DOHH2 (cell line): ENCODE measurements at regions not wholly inside any gene's neighbourhood (a gene's known extent, or its start where the extent isn't known, plus 50 kb on each side); places are given as distances from the start of the nearest gene placed in this dataset.

Experiments
- H3F3A ChIP-seq: fragments of 200-600 bp; sonication (generic), shearing (Covaris generic); 2 replicates; pipeline ENCODE4 v1.6.0; 2016; ENCODE audit warnings: antibody characterized with exemption, mild to moderate bottlenecking; ENCODE audit not compliant: control insufficient read depth, insufficient read depth
- H3K27ac ChIP-seq: fragments of 200-600 bp; sonication (generic); 2 replicates; pipeline ENCODE4 v1.5.1; 2014; ENCODE audit warnings: low read depth, mild to moderate bottlenecking, low read length, moderate library complexity
- H3K27me3 ChIP-seq: fragments of 200-600 bp; sonication (generic); 2 replicates; pipeline ENCODE4 v1.6.1; 2014; ENCODE audit warnings: mild to moderate bottlenecking, low read length, mixed read lengths; ENCODE audit not compliant: control insufficient read depth
- H3K36me3 ChIP-seq: fragments of 200-600 bp; sonication (generic); 2 replicates; pipeline ENCODE4 v1.6.1; 2014; ENCODE audit warnings: mild to moderate bottlenecking, low read length, moderate library complexity, mixed read lengths; ENCODE audit not compliant: control insufficient read depth
- H3K4me1 ChIP-seq: fragments of 200-600 bp; sonication (generic); 2 replicates; pipeline ENCODE4 v1.6.1; 2014; ENCODE audit warnings: mild to moderate bottlenecking, low read length, mixed read lengths; ENCODE audit not compliant: control insufficient read depth
- H3K4me2 ChIP-seq: fragments of 200-600 bp; sonication (generic); 2 replicates; pipeline ENCODE4 v1.6.0; 2014; ENCODE audit warnings: mild to moderate bottlenecking, low read length, moderate library complexity
- H3K4me3 ChIP-seq: fragments of 200-600 bp; sonication (generic); 2 replicates; pipeline ENCODE4 v1.5.1; 2014; ENCODE audit warnings: mild to moderate bottlenecking, low read length, mixed read lengths
- H3K79me2 ChIP-seq: fragments of 200-600 bp; sonication (generic); 2 replicates; pipeline ENCODE4 v1.6.1; 2014; ENCODE audit warnings: mild to moderate bottlenecking, low read length, mixed read lengths; ENCODE audit not compliant: control insufficient read depth
- H3K9me2 ChIP-seq: fragments of 200-600 bp; sonication (generic); replicated peaks from 2 replicates; pipeline ENCODE4 v1.6.1; 2014; ENCODE audit warnings: mild to moderate bottlenecking, low read length, mixed read lengths; ENCODE audit not compliant: control insufficient read depth
- H3K9me3 ChIP-seq: fragments of 200-600 bp; sonication (generic); 2 replicates; pipeline ENCODE4 v1.6.1; 2014; ENCODE audit warnings: antibody characterized with exemption, low read length, mixed read lengths; ENCODE audit not compliant: control insufficient read depth, insufficient read depth
- H4K20me1 ChIP-seq: fragments of 200-600 bp; sonication (generic); 2 replicates; pipeline ENCODE4 v1.6.0; 2014; ENCODE audit warnings: low read depth, mild to moderate bottlenecking, antibody characterized with exemption, low read length, moderate library complexity; ENCODE audit not compliant: control insufficient read depth, insufficient read depth
- CTCF ChIP-seq: fragments of 200-600 bp; sonication (generic); IDR thresholded peaks from one replicate; pipeline ENCODE4 v1.5.1; 2014; ENCODE audit warnings: antibody characterized with exemption, mild to moderate bottlenecking, low read depth, low read length; ENCODE audit not compliant: poor library complexity, severe bottlenecking
- EZH2phosphoT487 ChIP-seq: fragments of 200-600 bp; sonication (generic); IDR thresholded peaks from 2 replicates; pipeline ENCODE4 v1.6.1; 2017; ENCODE audit warnings: borderline replicate concordance, mild to moderate bottlenecking, antibody characterized with exemption, low read length, moderate library complexity, mixed read lengths

DNA sequence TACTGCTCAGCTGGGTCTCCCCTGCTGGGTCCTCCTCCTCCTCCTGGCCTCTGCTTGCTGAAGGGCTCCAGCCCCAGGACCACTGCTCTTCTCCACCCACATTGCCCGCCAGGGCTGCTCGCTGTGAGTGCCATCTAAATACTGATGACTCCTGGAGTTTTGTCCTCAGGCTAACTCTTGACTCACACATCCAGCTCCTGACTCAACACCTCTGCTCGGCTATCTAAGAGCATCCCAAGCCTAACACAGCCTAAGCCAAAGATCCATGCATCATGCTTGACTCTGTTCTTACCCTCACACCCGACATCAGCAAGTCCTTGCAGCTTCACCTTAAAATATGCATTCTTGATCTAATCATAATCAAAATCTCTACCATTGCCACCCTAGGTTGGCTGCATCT, 260.2 kb downstream of the KLF13 start:
- Histone ChIP-seq H3K36me3 (no peaks in the 10 kb centered on the region), H3F3A (no peaks in the 10 kb centered on the region), H3K9me2 (no peaks in the 10 kb centered on the region), H3K27me3 (0 out of 2 replicates have a peak, but pooled peaks cover 3% of the 10 kb centered on the region), H3K4me2 (no peak overlapping the region), H3K79me2 (no peaks in the 10 kb centered on the region), H3K4me3 (no peak overlapping the region), H3K27ac (no peak overlapping the region), H4K20me1 (no peaks in the 10 kb centered on the region), H3K9me3 (no peaks in the 10 kb centered on the region), H3K4me1 (no peaks in the 10 kb centered on the region)
- TF ChIP-seq EZH2phosphoT487 (no peak), CTCF (no peak)

- no peak overlapping the region for H3K4me3 ChIP-seq
- 0 out of 2 replicates have a peak, but pooled peaks cover 3% of the 10 kb centered on the region for H3K27me3 ChIP-seq
- no peaks in the 10 kb centered on the region for H3K9me2 ChIP-seq
Measured at GRCh38 chr15:31587583-31587982, 260.9 kb downstream of the KLF13 start.

DNA sequence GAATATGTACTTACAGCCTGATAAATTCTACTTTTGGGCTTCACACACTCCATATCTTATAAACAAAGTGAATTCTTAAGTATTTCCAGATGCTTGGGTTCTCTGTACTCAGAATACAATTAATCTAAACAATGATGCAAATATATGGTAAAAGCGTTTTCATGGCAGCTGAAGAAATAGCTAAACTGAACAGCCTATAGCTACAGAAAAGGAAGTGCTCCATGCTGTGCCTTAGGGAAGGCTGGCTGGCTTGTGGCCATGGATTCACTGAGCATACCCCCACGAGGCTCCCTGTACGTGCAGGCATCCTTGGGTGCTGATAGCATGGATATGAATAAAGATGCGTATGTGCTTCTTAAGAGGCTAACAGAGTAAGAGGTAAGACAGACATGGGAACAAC, 264.0 kb downstream of the KLF13 start:
- no peaks in the 10 kb centered on the region for H3K79me2 ChIP-seq

More at GRCh38 chr15:31587583-31587982, 260.9 kb downstream of the KLF13 start:
- Histone ChIP-seq H3K36me3 (no peaks in the 10 kb centered on the region), H3K4me1 (no peaks in the 10 kb centered on the region), H3K79me2 (no peaks in the 10 kb centered on the region), H3K9me3 (no peaks in the 10 kb centered on the region), H3F3A (no peaks in the 10 kb centered on the region), H3K4me2 (no peak overlapping the region), H4K20me1 (no peaks in the 10 kb centered on the region), H3K27ac (no peak overlapping the region)
- TF ChIP-seq EZH2phosphoT487: no peak
- TF ChIP-seq CTCF: no peak

More for the DNA sequence above, 264.0 kb downstream of the KLF13 start:
- Histone ChIP-seq H3K36me3 (no peaks in the 10 kb centered on the region), H4K20me1 (no peaks in the 10 kb centered on the region), H3K4me2 (no peak overlapping the region), H3K9me3 (no peaks in the 10 kb centered on the region), H3K4me3 (no peak overlapping the region), H3K4me1 (no peaks in the 10 kb centered on the region), H3K9me2 (no peaks in the 10 kb centered on the region), H3K27ac (no peak overlapping the region), H3F3A (no peaks in the 10 kb centered on the region), H3K27me3 (peaks cover 2% of the 10 kb centered on the region; the same call in 1 of the 2 replicates)
- TF ChIP-seq EZH2phosphoT487 (no peak), CTCF (no peak)
